Endothelial cell of umbilical vein (primary cell): ENCODE measurements at regions not wholly inside any gene's neighbourhood (a gene's known extent, or its start where the extent isn't known, plus 50 kb on each side); places are given as distances from the start of the nearest gene placed in this dataset.
"Not testable (repeated sequence)": the region's sequence is repeated elsewhere in the genome, so short reads cannot be mapped to it uniquely, and the experiment has no call there.

Source experiments
- BruUV-seq: library from RNA; stranded (reverse); fragments of 400-500 nt; replicated peaks from 2 replicates; lab custom pipeline; 2021; lab: Mats Ljungman, UMichigan
- CTCF ChIA-PET: fragments of 300-600, 350-600 bp; sonication (Branson Sonifier 250); formaldehyde crosslinking; loops from one replicate; lab custom pipeline; 2021; ENCODE audit warnings: antibody characterized with exemption, inconsistent platforms; lab: Charles Lee
- POLR2A ChIA-PET: fragments of 300-600, 350-600 bp; sonication (Branson Sonifier 250); formaldehyde crosslinking; loops from one replicate; lab custom pipeline; 2021; ENCODE audit warnings: antibody characterized with exemption, inconsistent platforms; lab: Charles Lee
- DNase-seq: peaks from one replicate; pipeline ENCODE4 v3.0.0-alpha.2; 2011; ENCODE audit warnings: low read depth, low spot score
- FAIRE-seq: peaks from 2 replicates; lab custom pipeline; 2011; peaks lifted over from hg19 to GRCh38; lab: Jason Lieb, UNC
- H2AFZ ChIP-seq: 2 replicates; pipeline ENCODE4 v1.6.0; 2012; ENCODE audit warnings: low read depth, low read length, control low read depth, inconsistent platforms
- H3K27ac ChIP-seq: 2 replicates; pipeline ENCODE4 v1.5.1; 2011; ENCODE audit warnings: low read depth, mild to moderate bottlenecking, control low read depth, low read length, moderate library complexity; ENCODE audit not compliant: insufficient read depth
- H3K27me3 ChIP-seq, 2 experiments: 2 replicates each; pipeline versions ENCODE4 v1.6.0 to v1.6.1; 2011; ENCODE audit warnings: low read length in 2 of 2, mixed read lengths in 1 of 2; ENCODE audit not compliant: control insufficient read depth in 2 of 2, insufficient read depth in 2 of 2
- H3K36me3 ChIP-seq, 2 experiments: 2 replicates in 1 of 2; 3 replicates in 1 of 2; pipeline ENCODE4 v1.5.1; 2011; ENCODE audit warnings: low read length in 2 of 2, mild to moderate bottlenecking in 1 of 2, moderate library complexity in 1 of 2; ENCODE audit not compliant: control insufficient read depth in 2 of 2, insufficient read depth in 2 of 2; ENCODE audit errors: extremely low read depth in 1 of 2
- H3K4me1 ChIP-seq: 3 replicates; pipeline ENCODE4 v1.5.1; 2011; ENCODE audit warnings: mild to moderate bottlenecking, low read length; ENCODE audit not compliant: control insufficient read depth, insufficient read depth; ENCODE audit errors: extremely low read depth
- H3K4me2 ChIP-seq: 2 replicates; pipeline ENCODE4 v1.6.1; 2011; ENCODE audit warnings: low read length, control low read depth, mixed read lengths; ENCODE audit not compliant: insufficient read depth
- H3K4me3 ChIP-seq, 3 experiments: fragments of 200-600 bp in 1 of 3; sonication (generic), shearing (Covaris generic) in 1 of 3; replicated peaks in 1 of 3; 2 replicates each; pipeline ENCODE4 v1.5.1; 2011 to 2016; ENCODE audit warnings: control low read depth in 3 of 3, low read length in 3 of 3, mild to moderate bottlenecking in 2 of 3, inconsistent platforms in 1 of 3, low read depth in 1 of 3, moderate library complexity in 1 of 3; ENCODE audit not compliant: insufficient read depth in 1 of 3
- H3K79me2 ChIP-seq: 2 replicates; pipeline ENCODE4 v1.6.0; 2012; ENCODE audit warnings: low read length, inconsistent platforms; ENCODE audit not compliant: control insufficient read depth, insufficient read depth
- H3K9ac ChIP-seq: replicated peaks from 2 replicates; pipeline ENCODE3; 2011; ENCODE audit warnings: low read length, control low read depth; ENCODE audit not compliant: insufficient read depth; ENCODE audit errors: extremely low read depth
- H3K9me1 ChIP-seq: replicated peaks from 3 replicates; pipeline ENCODE4 v1.6.0; 2011; ENCODE audit warnings: mild to moderate bottlenecking, low read length; ENCODE audit not compliant: control insufficient read depth, insufficient read depth; ENCODE audit errors: extremely low read depth
- H3K9me3 ChIP-seq: replicated peaks from 2 replicates; pipeline ENCODE4 v1.5.1; 2012; ENCODE audit warnings: low read length, inconsistent platforms; ENCODE audit not compliant: control insufficient read depth, insufficient read depth
- H4K20me1 ChIP-seq: replicated peaks from 2 replicates; pipeline ENCODE3; 2011; ENCODE audit warnings: mild to moderate bottlenecking, low read length; ENCODE audit not compliant: control insufficient read depth, insufficient read depth; ENCODE audit errors: extremely low read depth
- CTCF ChIP-seq, 2 donors: IDR thresholded peaks; 1 replicate in 1 of 2; 2 replicates in 1 of 2; pipeline ENCODE4 v1.5.1; 2011; ENCODE audit warnings: low read length in 2 of 2, mild to moderate bottlenecking in 2 of 2, moderate library complexity in 2 of 2, control low read depth in 1 of 2, inconsistent platforms in 1 of 2, low read depth in 1 of 2; ENCODE audit not compliant: insufficient read depth in 1 of 2; ENCODE audit errors: extremely low read depth in 1 of 2
- EZH2 ChIP-seq: IDR thresholded peaks from 2 replicates; pipeline ENCODE4 v1.6.1; 2012; ENCODE audit warnings: borderline replicate concordance, low read depth, mild to moderate bottlenecking, moderate library complexity, low read length, inconsistent platforms; ENCODE audit not compliant: severe bottlenecking
- FOS ChIP-seq: IDR thresholded peaks from 2 replicates; pipeline ENCODE4 v1.6.1; 2011; ENCODE audit warnings: mild to moderate bottlenecking, low read length, moderate library complexity, borderline replicate concordance; ENCODE audit not compliant: insufficient read depth
- GATA2 ChIP-seq: IDR thresholded peaks from 2 replicates; pipeline ENCODE4 v1.7.0; 2011; ENCODE audit warnings: low read depth, mild to moderate bottlenecking, moderate library complexity, mixed read lengths, low read length; ENCODE audit not compliant: insufficient read length, insufficient read depth
- JUN ChIP-seq: IDR thresholded peaks from 2 replicates; pipeline ENCODE4 v1.6.1; 2011; ENCODE audit warnings: borderline replicate concordance, low read depth; ENCODE audit not compliant: insufficient read length, insufficient read depth
- MAX ChIP-seq: IDR thresholded peaks from 2 replicates; pipeline ENCODE4 v1.6.1; 2011; ENCODE audit not compliant: insufficient read depth, insufficient read length
- MYC ChIP-seq: IDR thresholded peaks from one replicate; pipeline ENCODE4 v1.6.1; 2011; ENCODE audit warnings: mild to moderate bottlenecking, low read depth, low read length
- POLR2A ChIP-seq: IDR thresholded peaks from 2 replicates; pipeline ENCODE4 v1.6.1; 2012; ENCODE audit warnings: low read depth, mild to moderate bottlenecking, control low read depth, low read length
- POLR2AphosphoS5 ChIP-seq: IDR thresholded peaks from 2 replicates; pipeline ENCODE4 v1.6.1; 2012; ENCODE audit warnings: low read depth, mild to moderate bottlenecking, control low read depth, low read length, moderate library complexity; ENCODE audit not compliant: insufficient read depth
- dilution Hi-C: fragments of 300-500 bp; cut with MboI; formaldehyde crosslinking; loops from one replicate; pipeline ENCODE4 v1.15.0; 2019; ENCODE audit warnings: low sequenced_read_pairs; ENCODE audit not compliant: extremely low pct_ligation_motif_present
- intact Hi-C: fragments of 100-400 bp; cut with micrococcal nuclease; formaldehyde crosslinking; loops from one replicate; pipeline ENCODE4 v1.10.0; 2022

- Histone ChIP-seq H3K79me2 (no peaks in the 10 kb centered on the region), H2AFZ (no peak overlapping the region), H3K27me3 (no peaks in the 10 kb centered on the region), H3K4me1 (no peaks in the 10 kb centered on the region), H3K4me3 (no peak overlapping the region), H3K9me3 (no peaks in the 10 kb centered on the region), H3K9me1 (no peaks in the 10 kb centered on the region), H4K20me1 (no peaks in the 10 kb centered on the region), H3K36me3 (no peaks in the 10 kb centered on the region), H3K9ac (no peak overlapping the region), H3K4me2 (no peak overlapping the region), H3K27ac (no peak overlapping the region)
- DNase-seq (no peak), FAIRE-seq (no peak)
- no TSS peak for BruUV-seq
- ChIA-PET CTCF (no interaction called here), POLR2A (no interaction called here)
- dilution Hi-C loops (no loop called here), intact Hi-C loops (no loop called here)
- TF ChIP-seq EZH2 (no peak), CTCF (IDR thresholded peaks at IDR 0.05; ENCODE audit: extremely low read depth in 1 of 2, insufficient read depth in 1 of 2, low read depth in 1 of 2, low read length in 2 of 2) (no peak), MYC (no peak), GATA2 (no peak), POLR2AphosphoS5 (no peak), MAX (no peak), JUN (no peak), POLR2A (no peak), FOS (no peak)
Observed at GRCh38 chrX:93120805-93121204, 552.6 kb downstream of the NAP1L3 start.

GRCh38 chrX:93103353-93104067, 569.9 kb downstream of the NAP1L3 start:
- H3K9ac ChIP-seq, H3K9me3 ChIP-seq, H3K79me2 ChIP-seq, intact Hi-C loops, H2AFZ ChIP-seq, H3K4me3 ChIP-seq, FAIRE-seq, POLR2A ChIA-PET, H3K9me1 ChIP-seq, dilution Hi-C loops, H4K20me1 ChIP-seq, H3K36me3 ChIP-seq, H3K27ac ChIP-seq, CTCF ChIA-PET, H3K4me1 ChIP-seq, H3K4me2 ChIP-seq, BruUV-seq, H3K27me3 ChIP-seq, DNase-seq: not testable (repeated sequence)

- H3K27ac ChIP-seq, H3K9ac ChIP-seq, H3K79me2 ChIP-seq, H2AFZ ChIP-seq, H3K4me1 ChIP-seq, FAIRE-seq, H3K4me2 ChIP-seq, CTCF ChIA-PET, H3K36me3 ChIP-seq, H3K9me1 ChIP-seq, POLR2A ChIA-PET, H3K27me3 ChIP-seq, H3K9me3 ChIP-seq, H4K20me1 ChIP-seq, DNase-seq, dilution Hi-C loops, BruUV-seq, H3K4me3 ChIP-seq, intact Hi-C loops: not testable (repeated sequence)
Observed at GRCh38 chrX:93095535-93095934, 577.8 kb downstream of the NAP1L3 start.
